Caco-2 (cell line): ENCODE measurements at regions not wholly inside any gene's neighbourhood (a gene's known extent, or its start where the extent isn't known, plus 50 kb on each side); places are given as distances from the start of the nearest gene placed in this dataset.
"Not testable (repeated sequence)": the region's sequence is repeated elsewhere in the genome, so short reads cannot be mapped to it uniquely, and the experiment has no call there.

Experiments used
- BruUV-seq: library from RNA; stranded (reverse); fragments of 400-500 nt; replicated peaks from 2 replicates; lab custom pipeline; 2021; lab: Mats Ljungman, UMichigan
- CTCF ChIA-PET: fragments of 300-600 bp; sonication (Branson Sonifier 250); formaldehyde crosslinking; loops from one replicate; lab custom pipeline; 2022; ENCODE audit warnings: antibody characterized with exemption; lab: Charles Lee
- POLR2A ChIA-PET: fragments of 300-600 bp; sonication (Branson Sonifier 250); formaldehyde crosslinking; loops from one replicate; lab custom pipeline; 2022; ENCODE audit warnings: antibody characterized with exemption; lab: Charles Lee
- DNase-seq, 2 experiments: peaks; one replicate each; pipeline versions ENCODE4 v3.0.0 to v3.0.0-alpha.2; 2020 to 2022
- H3K27me3 ChIP-seq: replicated peaks from 2 replicates; pipeline ENCODE4 v1.6.0; 2011; ENCODE audit warnings: low read length; ENCODE audit not compliant: control insufficient read depth, insufficient read depth
- H3K36me3 ChIP-seq: 2 replicates; pipeline ENCODE4 v1.5.1; 2011; ENCODE audit warnings: low read length; ENCODE audit not compliant: control insufficient read depth, insufficient read depth
- H3K4me1 ChIP-seq: fragments of 250-450 bp; sonication (Bioruptor Pico); 2 replicates; pipeline ENCODE4 v1.5.1; 2020; ENCODE audit warnings: mild to moderate bottlenecking
- H3K4me3 ChIP-seq: 2 replicates; pipeline ENCODE4 v1.5.1; 2011; ENCODE audit warnings: low read depth, mild to moderate bottlenecking, control low read depth, low read length
- H3K9me3 ChIP-seq: fragments of 250-450 bp; sonication (Bioruptor Pico); 2 replicates; pipeline ENCODE4 v1.5.1; 2020; ENCODE audit warnings: mild to moderate bottlenecking, moderate library complexity
- H3K27ac Mint-ChIP-seq: one replicate; pipeline ENCODE4 v1.8.0; 2022; ENCODE audit warnings: mixed read lengths; ENCODE audit not compliant: unreplicated experiment
- H3K27me3 Mint-ChIP-seq: one replicate; pipeline ENCODE4 v1.8.0; 2022; ENCODE audit warnings: mixed read lengths; ENCODE audit not compliant: insufficient read depth, unreplicated experiment
- H3K36me3 Mint-ChIP-seq: one replicate; pipeline ENCODE4 v1.8.0; 2022; ENCODE audit warnings: mild to moderate bottlenecking, mixed read lengths; ENCODE audit not compliant: insufficient read depth, unreplicated experiment
- H3K4me1 Mint-ChIP-seq: one replicate; pipeline ENCODE4 v1.8.0; 2022; ENCODE audit warnings: low read depth, mixed read lengths; ENCODE audit not compliant: unreplicated experiment
- H3K4me3 Mint-ChIP-seq: one replicate; pipeline ENCODE4 v1.8.0; 2022; ENCODE audit warnings: mild to moderate bottlenecking, moderate library complexity, mixed read lengths; ENCODE audit not compliant: unreplicated experiment
- H3K9me3 Mint-ChIP-seq: one replicate; pipeline ENCODE4 v1.8.0; 2022; ENCODE audit warnings: mixed read lengths; ENCODE audit not compliant: unreplicated experiment
- intact Hi-C: fragments of 100-400 bp; cut with micrococcal nuclease; formaldehyde crosslinking; loops from one replicate; pipeline ENCODE4 v1.10.0; 2022; ENCODE audit not compliant: unreplicated experiment
- TF ChIP-seq, protein P1 (sequence below), 2 experiments: fragments of 200-600 bp in 1 of 2; IDR thresholded peaks; 1 replicate in 1 of 2; 2 replicates in 1 of 2; pipeline versions ENCODE4 v1.5.1 to v1.8.0; 2011 to 2022; ENCODE audit warnings: antibody characterized with exemption in 1 of 2, control low read depth in 1 of 2, inconsistent platforms in 1 of 2, low read depth in 1 of 2, low read length in 1 of 2, mild to moderate bottlenecking in 1 of 2, moderate library complexity in 1 of 2; ENCODE audit not compliant: insufficient read depth in 1 of 2, severe bottlenecking in 1 of 2, unreplicated experiment in 1 of 2

DNA sequence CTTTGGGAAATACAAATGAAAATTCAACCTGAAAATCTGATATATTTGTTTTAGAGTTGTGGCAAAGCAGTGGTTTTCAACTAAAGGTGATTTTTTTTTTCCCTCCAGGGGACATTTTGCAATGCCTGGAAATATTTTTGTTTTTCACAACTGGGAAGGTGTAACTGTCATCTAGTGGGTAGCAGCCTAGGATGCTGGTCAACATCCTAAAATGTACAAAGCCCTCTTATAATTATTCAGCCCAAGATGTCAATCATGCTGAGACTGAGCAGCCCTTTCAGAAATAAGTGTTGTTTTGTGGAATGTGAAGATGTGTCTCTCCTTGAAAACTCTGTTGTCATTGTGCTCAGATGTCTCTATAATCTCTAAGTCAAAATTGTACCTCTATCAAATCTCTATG lies 95.2 kb upstream of the NCAM2 start:
- H3K27me3 Mint-ChIP-seq: no peaks in the 10 kb centered on the region
- H3K4me3 ChIP-seq: no peak overlapping the region
- H3K4me1 Mint-ChIP-seq: no peaks in the 10 kb centered on the region
- no peaks in the 10 kb centered on the region for H3K9me3 Mint-ChIP-seq
- H3K27ac Mint-ChIP-seq: no peak overlapping the region
- H3K4me1 ChIP-seq: no peaks in the 10 kb centered on the region
- H3K27me3 ChIP-seq: no peaks in the 10 kb centered on the region
- TF ChIP-seq, protein P1, sequence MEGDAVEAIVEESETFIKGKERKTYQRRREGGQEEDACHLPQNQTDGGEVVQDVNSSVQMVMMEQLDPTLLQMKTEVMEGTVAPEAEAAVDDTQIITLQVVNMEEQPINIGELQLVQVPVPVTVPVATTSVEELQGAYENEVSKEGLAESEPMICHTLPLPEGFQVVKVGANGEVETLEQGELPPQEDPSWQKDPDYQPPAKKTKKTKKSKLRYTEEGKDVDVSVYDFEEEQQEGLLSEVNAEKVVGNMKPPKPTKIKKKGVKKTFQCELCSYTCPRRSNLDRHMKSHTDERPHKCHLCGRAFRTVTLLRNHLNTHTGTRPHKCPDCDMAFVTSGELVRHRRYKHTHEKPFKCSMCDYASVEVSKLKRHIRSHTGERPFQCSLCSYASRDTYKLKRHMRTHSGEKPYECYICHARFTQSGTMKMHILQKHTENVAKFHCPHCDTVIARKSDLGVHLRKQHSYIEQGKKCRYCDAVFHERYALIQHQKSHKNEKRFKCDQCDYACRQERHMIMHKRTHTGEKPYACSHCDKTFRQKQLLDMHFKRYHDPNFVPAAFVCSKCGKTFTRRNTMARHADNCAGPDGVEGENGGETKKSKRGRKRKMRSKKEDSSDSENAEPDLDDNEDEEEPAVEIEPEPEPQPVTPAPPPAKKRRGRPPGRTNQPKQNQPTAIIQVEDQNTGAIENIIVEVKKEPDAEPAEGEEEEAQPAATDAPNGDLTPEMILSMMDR (IDR thresholded peaks at IDR 0.05; ENCODE audit: insufficient read depth in 1 of 2, low read depth in 1 of 2, low read length in 1 of 2, severe bottlenecking in 1 of 2, unreplicated experiment in 1 of 2): no peak
- H3K36me3 Mint-ChIP-seq: no peaks in the 10 kb centered on the region
- CTCF ChIA-PET: no interaction called here
- no TSS peak for BruUV-seq
- DNase-seq: no peak
- no peaks in the 10 kb centered on the region for H3K9me3 ChIP-seq
- intact Hi-C loops: no loop called here
- no peaks in the 10 kb centered on the region for H3K36me3 ChIP-seq
- no peak overlapping the region for H3K4me3 Mint-ChIP-seq
- POLR2A ChIA-PET: no interaction called here

DNA sequence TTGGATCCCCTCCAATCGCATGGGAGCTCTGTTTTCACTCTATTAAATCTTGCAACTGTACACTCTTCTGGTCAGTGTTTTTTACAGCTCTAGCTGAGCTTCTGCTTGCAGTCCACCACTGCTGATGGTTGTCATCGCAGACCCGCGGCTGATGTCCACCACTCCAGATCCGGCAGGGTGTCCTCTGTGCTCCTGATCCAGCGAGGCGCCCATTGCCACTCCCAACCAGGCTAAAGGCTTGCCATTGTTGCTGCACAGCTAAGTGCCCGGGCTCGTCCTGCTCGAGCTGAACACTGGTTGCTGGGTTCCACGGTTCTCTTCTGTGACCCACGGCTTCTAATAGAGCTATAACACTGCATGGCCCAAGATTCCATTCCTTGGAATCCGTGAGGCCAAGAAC lies 70.7 kb upstream of the NCAM2 start:
- H3K9me3 Mint-ChIP-seq, H3K4me1 Mint-ChIP-seq, BruUV-seq, H3K27ac Mint-ChIP-seq, H3K4me1 ChIP-seq, intact Hi-C loops, POLR2A ChIA-PET, H3K27me3 ChIP-seq, CTCF ChIA-PET, H3K27me3 Mint-ChIP-seq, H3K9me3 ChIP-seq, H3K4me3 ChIP-seq, H3K4me3 Mint-ChIP-seq, H3K36me3 Mint-ChIP-seq, H3K36me3 ChIP-seq, DNase-seq: not testable (repeated sequence)

DNA sequence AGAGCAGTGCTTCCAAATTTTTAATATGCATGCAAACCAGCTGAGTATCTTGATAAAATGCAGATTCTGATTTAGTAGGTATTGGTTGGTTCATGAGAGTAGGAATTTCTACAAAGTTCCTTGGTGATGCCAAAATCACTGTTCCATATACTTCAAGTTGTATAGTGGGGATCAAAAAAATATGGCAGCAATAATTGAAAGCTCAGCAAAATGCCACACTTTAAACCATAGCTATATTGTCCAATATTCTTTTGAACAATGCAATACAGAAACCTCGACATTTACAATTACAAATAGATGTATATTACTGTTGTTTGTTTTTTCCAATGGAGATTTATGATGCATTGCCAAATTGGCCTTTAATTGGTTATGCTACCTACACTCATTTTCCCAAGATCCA lies 55.7 kb upstream of the NCAM2 start:
- intact Hi-C loops: no loop called here
- no peak for DNase-seq
- Mint-ChIP-seq H3K27me3 (no peaks in the 10 kb centered on the region), H3K27ac (no peak overlapping the region), H3K9me3 (no peaks in the 10 kb centered on the region), H3K36me3 (no peaks in the 10 kb centered on the region), H3K4me3 (no peak overlapping the region), H3K4me1 (no peaks in the 10 kb centered on the region)
- Histone ChIP-seq H3K4me1 (no peaks in the 10 kb centered on the region), H3K4me3 (no peak overlapping the region), H3K36me3 (no peaks in the 10 kb centered on the region), H3K27me3 (no peaks in the 10 kb centered on the region), H3K9me3 (no peaks in the 10 kb centered on the region)
- TF ChIP-seq, protein P1 (IDR thresholded peaks at IDR 0.05; ENCODE audit: insufficient read depth in 1 of 2, low read depth in 1 of 2, low read length in 1 of 2, severe bottlenecking in 1 of 2, unreplicated experiment in 1 of 2): no peak
- ChIA-PET CTCF (no interaction called here), POLR2A (no interaction called here)
- no TSS peak for BruUV-seq

DNA sequence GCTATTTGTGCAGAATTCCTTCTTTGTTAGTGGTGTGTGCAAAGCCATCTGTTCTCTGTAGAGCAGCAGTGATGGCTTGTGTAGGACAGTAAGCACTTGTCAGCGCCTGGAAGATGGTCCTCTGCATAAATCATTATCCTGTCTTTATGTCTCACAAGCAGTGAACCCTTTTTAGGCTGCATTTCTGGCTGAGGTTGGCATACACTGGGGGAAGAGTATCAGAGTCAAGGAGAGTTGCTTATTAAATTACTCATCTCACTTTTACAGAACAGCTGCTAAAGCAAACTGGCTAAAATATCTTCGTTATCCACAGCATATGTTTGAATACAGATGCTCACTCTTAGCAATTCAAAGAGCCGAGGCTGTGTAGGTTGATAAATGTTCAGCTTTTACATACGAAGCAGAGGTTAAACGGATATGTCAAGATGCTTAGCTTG lies 54.6 kb upstream of the NCAM2 start:
- no peaks in the 10 kb centered on the region for H3K27me3 ChIP-seq
- H3K36me3 ChIP-seq: no peaks in the 10 kb centered on the region
- H3K9me3 Mint-ChIP-seq: no peaks in the 10 kb centered on the region
- POLR2A ChIA-PET: no interaction called here
- BruUV-seq: no TSS peak
- no peak overlapping the region for H3K4me3 ChIP-seq
- no peaks in the 10 kb centered on the region for H3K9me3 ChIP-seq
- CTCF ChIA-PET: no interaction called here
- intact Hi-C loops: no loop called here
- H3K4me1 Mint-ChIP-seq: no peaks in the 10 kb centered on the region
- no peaks in the 10 kb centered on the region for H3K27me3 Mint-ChIP-seq
- no peak overlapping the region for H3K27ac Mint-ChIP-seq
- DNase-seq: no peak
- no peaks in the 10 kb centered on the region for H3K4me1 ChIP-seq
- no peaks in the 10 kb centered on the region for H3K36me3 Mint-ChIP-seq
- TF ChIP-seq, protein P1 (IDR thresholded peaks at IDR 0.05; ENCODE audit: insufficient read depth in 1 of 2, low read depth in 1 of 2, low read length in 1 of 2, severe bottlenecking in 1 of 2, unreplicated experiment in 1 of 2): no peak
- no peak overlapping the region for H3K4me3 Mint-ChIP-seq
